GM21515 (cell line): ENCODE measurements at regions not wholly inside any gene's neighbourhood (a gene's known extent, or its start where the extent isn't known, plus 50 kb on each side); places are given as distances from the start of the nearest gene placed in this dataset.
A peak's percentile ranks its signal among the peaks of the same experiment; 100 is the strongest.
"Not testable (repeated sequence)": the region's sequence is repeated elsewhere in the genome, so short reads cannot be mapped to it uniquely, and the experiment has no call there.

ENCODE experiments used
- ATAC-seq: cut with Tn5 transposase; IDR thresholded peaks from one replicate; pipeline ENCODE4 v1.9.1; 2021; ENCODE audit not compliant: unreplicated experiment

DNA sequence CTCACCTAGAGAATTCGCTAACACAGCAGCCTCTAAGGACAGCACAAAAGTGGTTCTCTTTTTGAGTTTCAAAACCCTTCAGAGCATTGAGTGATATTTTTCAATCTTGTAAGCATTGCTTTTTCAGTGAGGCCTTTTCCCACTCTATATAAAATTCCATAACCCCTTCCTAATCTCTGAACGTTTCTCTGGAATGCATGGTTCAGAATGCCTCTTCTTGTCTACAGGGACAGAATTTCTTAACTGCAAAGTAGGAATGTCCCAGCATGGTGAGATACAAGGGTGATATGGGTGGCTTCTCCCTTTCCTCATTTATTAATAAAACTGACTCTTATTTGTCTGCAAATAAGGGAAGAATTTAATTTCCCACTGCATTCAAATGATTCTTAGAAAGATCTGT is 377.9 kb downstream of the LTN1 start:
- no peak for ATAC-seq

DNA sequence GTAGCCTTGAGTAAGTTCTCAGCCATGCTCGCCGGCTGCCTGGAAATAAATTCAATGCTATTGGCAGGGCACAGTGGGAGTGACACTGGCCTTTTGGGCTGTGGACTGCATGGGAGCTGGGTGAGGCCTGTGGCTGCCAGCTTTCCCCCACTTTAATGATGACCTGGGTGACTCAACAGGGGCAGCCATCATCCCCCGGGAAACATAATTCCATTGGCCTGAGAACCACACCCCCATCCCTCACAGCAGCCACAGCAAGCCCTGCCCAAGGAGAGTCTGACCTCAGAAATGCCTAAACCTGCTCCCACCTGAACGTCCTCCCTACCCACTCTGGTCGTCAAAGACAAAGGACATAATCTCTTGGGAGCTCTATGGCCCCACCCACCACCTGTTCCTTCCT is 384.0 kb downstream of the LTN1 start:
- no peak for ATAC-seq

DNA sequence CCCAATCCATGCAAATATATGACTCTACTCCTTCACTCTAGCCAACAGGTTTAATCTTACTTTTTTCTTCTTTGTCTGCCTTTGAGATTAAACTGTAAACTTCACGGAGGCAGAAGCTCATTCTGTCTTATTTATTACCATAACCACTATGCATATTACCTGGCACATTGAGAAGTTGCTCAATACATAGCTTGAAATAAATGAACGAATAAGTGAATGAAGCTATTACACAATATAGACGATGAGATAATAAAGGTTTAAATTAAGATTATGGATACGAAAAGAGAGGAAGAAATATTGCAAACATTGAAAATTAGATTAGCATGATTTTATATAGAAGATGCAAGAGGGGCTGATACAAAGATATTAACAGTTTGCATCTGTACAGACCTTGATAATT is 385.1 kb downstream of the LTN1 start:
- ATAC-seq: no peak

- peak; percentile 99 for ATAC-seq
Measured at GRCh38 chr21:28604946-28605537, 387.6 kb downstream of the LTN1 start.

GRCh38 chr21:28602546-28602945 is 390.1 kb downstream of the LTN1 start:
- no peak for ATAC-seq

DNA sequence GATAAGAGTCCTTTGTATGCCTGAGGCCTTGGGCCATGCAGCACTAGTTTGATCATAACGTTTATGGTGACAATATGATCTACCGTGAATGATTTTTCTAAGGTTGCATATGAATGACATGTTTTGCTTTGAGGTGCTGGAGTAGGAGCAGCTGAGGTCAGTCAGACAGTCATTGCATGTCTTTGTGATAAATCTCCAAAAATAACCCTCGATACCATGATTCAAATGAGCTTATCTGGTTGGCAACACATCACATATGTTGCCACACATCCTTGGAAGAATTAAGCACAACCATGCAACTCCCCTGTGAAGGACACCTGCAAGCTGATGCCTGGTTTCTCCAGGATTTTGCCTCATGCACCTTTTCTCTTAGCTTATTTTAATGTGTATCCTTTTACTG is 394.5 kb downstream of the LTN1 start:
- ATAC-seq: no peak

DNA sequence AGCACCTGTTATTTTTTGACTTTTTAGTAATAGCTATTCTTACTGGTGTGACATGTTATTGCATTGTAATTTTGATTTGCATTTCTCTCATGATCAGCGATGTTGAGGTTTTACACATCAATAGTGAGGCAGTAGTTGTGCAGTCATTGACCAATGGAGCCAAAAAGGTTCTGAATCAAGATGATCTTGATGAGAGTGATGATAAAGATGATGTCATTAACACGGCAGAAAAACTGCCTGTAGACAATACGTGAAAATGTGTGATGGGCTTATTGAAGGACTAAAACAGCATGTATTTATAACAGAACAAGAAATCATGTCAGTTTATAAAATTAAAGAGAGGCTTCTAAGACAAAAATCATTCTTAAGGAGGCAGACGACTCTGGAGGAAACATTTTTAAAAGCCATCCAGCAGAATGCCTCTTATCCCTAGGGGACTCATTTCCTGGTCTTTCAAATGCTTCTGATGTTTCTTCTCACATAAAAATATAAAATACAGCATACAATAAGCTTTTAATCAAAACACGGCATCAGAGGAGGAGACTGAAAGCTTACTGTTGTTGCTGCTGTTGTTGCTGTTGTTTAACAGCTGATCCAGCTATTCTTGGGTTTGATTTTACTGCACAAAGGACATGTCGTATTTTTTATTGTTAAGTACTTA is 400.3 kb downstream of the LTN1 start:
- no peak for ATAC-seq

GRCh38 chr21:28590676-28591075 is 402.0 kb downstream of the LTN1 start:
- no peak for ATAC-seq

DNA sequence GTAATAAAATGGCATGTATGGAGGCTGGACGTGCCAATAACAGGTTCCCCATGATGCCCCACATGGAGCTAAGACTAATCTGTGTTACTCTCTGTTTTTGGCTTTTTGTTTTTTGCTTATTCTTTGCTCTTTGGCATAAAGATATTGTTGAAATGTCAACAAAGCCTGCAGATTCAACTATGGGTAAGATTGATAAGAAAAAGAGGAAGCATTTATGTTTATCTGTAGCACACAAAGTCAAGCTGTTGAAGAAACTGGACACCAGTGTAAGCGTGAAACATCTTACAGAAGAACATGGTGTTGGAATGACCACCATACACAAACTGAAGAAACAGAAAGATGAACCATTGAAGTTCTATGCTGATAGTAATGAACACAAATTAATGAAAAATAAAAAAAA is 402.7 kb downstream of the LTN1 start:
- ATAC-seq: no peak

DNA sequence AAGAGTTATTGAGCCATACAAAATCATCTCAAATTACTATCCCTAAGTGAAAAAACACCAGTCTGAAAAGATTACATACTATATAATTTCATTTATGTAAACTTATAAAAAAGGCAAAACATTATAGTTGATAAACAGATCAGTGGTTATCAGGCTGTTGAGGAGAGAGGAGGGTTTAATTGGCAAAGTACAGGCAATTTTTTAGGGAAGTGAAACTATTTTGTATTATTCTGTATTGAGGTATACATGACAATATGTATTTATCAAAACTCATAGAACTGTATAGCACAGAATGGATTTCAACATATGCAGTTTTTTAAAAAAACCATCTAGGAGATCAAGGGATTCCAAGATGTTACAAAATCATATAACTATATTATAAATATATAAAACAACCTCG is 403.7 kb downstream of the LTN1 start:
- ATAC-seq: no peak

DNA sequence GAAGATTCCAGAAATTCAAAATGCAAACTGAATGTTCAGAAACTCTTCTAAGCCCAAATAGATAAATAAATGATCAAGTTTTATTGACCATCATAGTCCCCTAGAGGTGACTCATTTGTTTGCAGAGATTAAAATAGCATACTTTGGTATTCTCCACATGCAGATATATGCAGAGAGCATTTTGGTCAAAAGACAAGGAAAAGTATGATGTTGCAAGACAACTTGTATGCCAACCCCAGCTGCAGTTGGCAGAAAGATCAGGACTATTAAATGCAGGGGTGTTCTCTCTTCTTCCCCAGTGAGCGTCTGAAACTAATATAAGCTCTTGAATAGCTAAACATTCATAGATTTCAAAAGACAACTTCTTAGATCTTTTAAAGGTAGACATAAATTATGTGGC is 404.9 kb downstream of the LTN1 start:
- no peak for ATAC-seq

DNA sequence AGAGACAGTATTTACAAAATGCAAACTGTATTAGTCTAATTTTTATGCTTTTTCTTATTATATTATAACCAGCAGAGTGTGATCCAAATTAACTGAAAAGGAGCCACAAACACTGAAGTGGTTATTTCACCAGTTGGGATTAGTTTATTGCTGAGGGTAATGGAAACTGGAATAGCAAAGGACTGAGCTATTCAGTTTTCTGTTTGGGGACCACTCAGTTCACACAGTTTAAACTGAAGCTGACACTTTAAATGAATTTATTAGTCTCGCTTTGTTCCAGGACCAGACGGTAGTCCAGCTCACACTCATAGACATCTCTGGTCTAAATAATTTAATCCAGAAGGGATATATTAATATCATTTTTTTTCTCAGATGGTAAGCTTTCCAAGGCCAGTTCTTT is 410.7 kb downstream of the LTN1 start:
- no peak for ATAC-seq

DNA sequence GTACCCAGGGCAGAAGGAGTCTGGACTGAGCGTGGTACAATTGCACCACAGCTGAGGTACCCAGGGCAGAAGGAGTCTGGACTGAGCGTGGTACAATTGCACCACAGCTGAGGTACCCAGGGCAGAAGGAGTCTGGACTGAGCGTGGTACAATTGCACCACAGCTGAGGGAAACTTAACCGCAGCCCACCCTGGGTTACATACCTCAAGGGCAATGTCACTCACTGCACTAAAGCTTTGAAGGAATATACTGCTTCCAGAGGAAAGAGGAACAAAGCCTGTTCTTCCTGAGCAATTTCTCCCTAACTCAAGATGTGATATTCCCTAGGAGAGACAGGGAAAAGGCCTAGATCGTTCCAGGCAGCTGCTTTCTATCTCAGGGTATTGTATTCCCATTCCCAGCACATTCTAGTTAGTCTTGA is 411.4 kb downstream of the LTN1 start:
- not testable (repeated sequence) for ATAC-seq

DNA sequence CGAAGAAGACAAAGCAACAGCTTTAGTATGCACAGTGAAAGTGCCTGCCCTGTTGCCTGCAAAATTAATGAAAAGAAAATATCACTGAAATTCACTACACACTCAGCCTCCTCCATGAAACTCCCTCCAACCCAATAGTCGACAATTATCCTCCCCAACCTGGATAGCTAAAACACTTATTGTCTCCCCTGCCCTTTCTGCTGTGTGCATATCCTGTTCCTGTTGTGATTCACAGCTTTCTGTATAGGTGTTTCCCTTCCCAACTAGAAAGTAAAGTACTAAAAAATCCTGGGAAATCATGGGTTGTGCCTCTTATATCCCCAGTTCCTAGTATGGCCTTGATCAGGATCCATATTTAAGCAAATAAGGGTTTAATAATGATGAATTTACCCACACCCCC is 412.1 kb downstream of the LTN1 start:
- no peak for ATAC-seq

- no peak for ATAC-seq
Measured at GRCh38 chr21:28579986-28580550, 412.6 kb downstream of the LTN1 start.

- ATAC-seq: no peak
Measured at GRCh38 chr21:28568692-28569091, 424.0 kb downstream of the LTN1 start.

DNA sequence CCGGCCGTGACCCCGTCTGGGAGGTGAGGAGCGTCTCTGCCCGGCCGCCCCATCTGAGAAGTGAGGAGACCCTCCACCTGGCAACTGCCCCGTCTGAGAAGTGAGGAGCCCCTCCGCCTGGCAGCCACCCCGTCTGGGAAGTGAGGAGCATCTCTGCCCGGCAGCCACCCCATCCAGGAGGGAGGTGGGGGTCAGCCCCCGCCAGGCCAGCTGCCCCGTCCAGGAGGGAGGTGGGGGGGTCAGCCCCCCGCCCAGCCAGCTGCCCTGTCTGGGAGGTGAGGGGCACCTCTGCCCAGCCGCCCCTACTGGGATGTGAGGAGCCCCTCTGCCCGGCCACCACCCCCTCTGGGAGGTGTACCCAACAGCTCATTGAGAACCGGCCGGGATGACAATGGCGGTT is 428.7 kb downstream of the LTN1 start:
- not testable (repeated sequence) for ATAC-seq

DNA sequence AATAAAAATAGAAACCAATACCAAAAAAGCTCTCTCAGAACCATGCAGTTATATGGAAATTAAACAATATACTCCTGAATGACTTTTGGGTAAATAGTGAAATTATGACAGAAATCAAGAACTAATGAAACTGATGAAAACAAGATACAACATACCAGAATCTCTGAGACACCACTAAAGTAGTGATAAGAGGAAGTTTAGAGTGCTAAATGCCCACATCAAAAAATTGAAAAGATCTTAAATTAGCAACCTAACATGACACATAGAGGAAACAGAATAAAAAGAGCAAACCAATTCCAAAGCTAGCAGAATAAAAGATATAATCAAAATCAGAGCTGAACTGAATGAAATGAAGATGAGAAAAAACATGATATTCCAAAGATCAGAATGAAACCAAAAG is 430.9 kb downstream of the LTN1 start:
- no peak for ATAC-seq

GRCh38 chr21:28554660-28555475 is 437.8 kb downstream of the LTN1 start:
- ATAC-seq: no peak

- no peak for ATAC-seq
Measured at GRCh38 chr21:28550057-28550825, 442.4 kb downstream of the LTN1 start.

GRCh38 chr21:28548291-28548690 is 444.4 kb downstream of the LTN1 start:
- no peak for ATAC-seq
